H1 (cell line): ENCODE measurements at regions not wholly inside any gene's neighbourhood (a gene's known extent, or its start where the extent isn't known, plus 50 kb on each side); places are given as distances from the start of the nearest gene placed in this dataset.

Experiments used
- CTCF ChIA-PET: fragments of 300-600 bp; sonication (Branson Sonifier 250); formaldehyde crosslinking; loops from one replicate; lab custom pipeline; 2021; ENCODE audit not compliant: partially characterized antibody; lab: Charles Lee
- POLR2A ChIA-PET: fragments of 300-600 bp; sonication (Branson Sonifier 250); formaldehyde crosslinking; loops from one replicate; lab custom pipeline; 2021; ENCODE audit warnings: inconsistent platforms; ENCODE audit not compliant: partially characterized antibody; lab: Charles Lee
- DNase-seq, 2 experiments: peaks; one replicate each; pipeline versions ENCODE4 v3.0.0 to v3.0.0-alpha.2; 2010 to 2022; ENCODE audit warnings: low spot score in 2 of 2, low read depth in 1 of 2, mixed read lengths in 1 of 2
- FAIRE-seq: peaks from 2 replicates; lab custom pipeline; 2011; peaks lifted over from hg19 to GRCh38; lab: Jason Lieb, UNC
- H2AFZ ChIP-seq: 2 replicates; pipeline ENCODE4 v1.8.1; 2012; ENCODE audit warnings: low read length, inconsistent platforms
- H2AK5ac ChIP-seq: 2 replicates; pipeline ENCODE4 v1.6.1; 2013; ENCODE audit warnings: low read depth, low read length
- H2BK120ac ChIP-seq: replicated peaks from 2 replicates; pipeline ENCODE3; 2013; ENCODE audit warnings: low read depth, low read length, inconsistent platforms
- H2BK12ac ChIP-seq: 2 replicates; pipeline ENCODE4 v1.6.1; 2013; ENCODE audit warnings: low read depth, low read length
- H2BK15ac ChIP-seq: 2 replicates; pipeline ENCODE4 v1.6.1; 2013; ENCODE audit warnings: low read length
- H2BK20ac ChIP-seq: 2 replicates; pipeline ENCODE4 v1.6.1; 2013; ENCODE audit warnings: low read length
- H2BK5ac ChIP-seq: 2 replicates; pipeline ENCODE4 v1.6.1; 2013; ENCODE audit warnings: low read depth, low read length
- H3K14ac ChIP-seq: 2 replicates; pipeline ENCODE4 v1.6.1; 2013; ENCODE audit warnings: inconsistent platforms; ENCODE audit not compliant: insufficient read length
- H3K18ac ChIP-seq: 2 replicates; pipeline ENCODE4 v1.6.1; 2013; ENCODE audit warnings: low read length; ENCODE audit errors: extremely low read depth
- H3K23ac ChIP-seq: 2 replicates; pipeline ENCODE4 v1.6.1; 2013; ENCODE audit warnings: inconsistent platforms; ENCODE audit not compliant: insufficient read length
- H3K23me2 ChIP-seq: 2 replicates; pipeline ENCODE4 v1.6.1; 2013; ENCODE audit warnings: low read depth, low read length
- H3K27ac ChIP-seq: 2 replicates; pipeline ENCODE4 v1.6.1; 2011; ENCODE audit warnings: low read depth, low read length, inconsistent platforms
- H3K27me3 ChIP-seq, 4 experiments: replicated peaks in 1 of 4; 1 replicate in 1 of 4; 2 replicates in 3 of 4; pipeline versions ENCODE4 v1.6.1 to v1.8.1; 2011 to 2013; ENCODE audit warnings: low read length in 3 of 4, mild to moderate bottlenecking in 3 of 4, inconsistent platforms in 2 of 4, mixed read lengths in 2 of 4, moderate library complexity in 1 of 4; ENCODE audit not compliant: control insufficient read depth in 3 of 4, insufficient read depth in 3 of 4; ENCODE audit errors: extremely low read depth in 1 of 4
- H3K36me3 ChIP-seq, 4 experiments: 2 replicates each; pipeline versions ENCODE4 v1.6.1 to v1.8.1; 2011 to 2013; ENCODE audit warnings: mild to moderate bottlenecking in 4 of 4, low read length in 3 of 4, moderate library complexity in 2 of 4, control low read depth in 1 of 4, inconsistent platforms in 1 of 4; ENCODE audit not compliant: insufficient read depth in 4 of 4, control insufficient read depth in 2 of 4
- H3K4ac ChIP-seq: replicated peaks from 2 replicates; pipeline ENCODE3; 2013; ENCODE audit warnings: low read length, low read depth, mixed read lengths, inconsistent platforms; ENCODE audit not compliant: insufficient read length
- H3K4me1 ChIP-seq, 4 experiments: replicated peaks in 1 of 4; 1 replicate in 1 of 4; 2 replicates in 3 of 4; pipeline versions ENCODE4 v1.6.1 to v1.8.1; 2011 to 2013; ENCODE audit warnings: low read length in 3 of 4, inconsistent platforms in 2 of 4, mixed read lengths in 1 of 4; ENCODE audit not compliant: insufficient read depth in 4 of 4, control insufficient read depth in 3 of 4
- H3K4me2 ChIP-seq, 2 experiments: 2 replicates each; pipeline versions ENCODE4 v1.6.1 to v1.8.1; 2011 to 2013; ENCODE audit warnings: low read depth in 2 of 2, low read length in 2 of 2, control low read depth in 1 of 2, inconsistent platforms in 1 of 2, mild to moderate bottlenecking in 1 of 2; ENCODE audit not compliant: insufficient read depth in 1 of 2
- H3K4me3 ChIP-seq, 4 experiments: fragments of 200-600, 300-600 bp in 1 of 4; sonication (generic), shearing (Covaris generic), sonication (Bioruptor Twin) in 1 of 4; 2 replicates each; pipeline versions ENCODE4 v1.5.1 to v1.8.1; 2011 to 2016; ENCODE audit warnings: low read length in 4 of 4, low read depth in 3 of 4, control low read depth in 2 of 4, inconsistent platforms in 2 of 4, mild to moderate bottlenecking in 2 of 4, mixed read lengths in 1 of 4, moderate library complexity in 1 of 4; ENCODE audit not compliant: insufficient read depth in 2 of 4; ENCODE audit errors: extremely low read depth in 1 of 4
- H3K56ac ChIP-seq: replicated peaks from 2 replicates; pipeline ENCODE3; 2013; ENCODE audit warnings: low read depth, mild to moderate bottlenecking, mixed read lengths, low read length, inconsistent platforms; ENCODE audit not compliant: insufficient read length
- H3K79me1 ChIP-seq: 2 replicates; pipeline ENCODE4 v1.6.1; 2013; ENCODE audit warnings: low read depth, low read length, control low read depth
- H3K79me2 ChIP-seq, 2 experiments: 2 replicates each; pipeline versions ENCODE4 v1.6.1 to v1.8.1; 2012 to 2013; ENCODE audit warnings: low read length in 2 of 2, mild to moderate bottlenecking in 2 of 2, inconsistent platforms in 1 of 2; ENCODE audit not compliant: insufficient read depth in 2 of 2, control insufficient read depth in 1 of 2
- H3K9ac ChIP-seq, 4 experiments: replicated peaks in 1 of 4; 1 replicate in 1 of 4; 2 replicates in 3 of 4; pipeline versions ENCODE4 v1.6.1 to v1.8.1; 2011 to 2013; ENCODE audit warnings: low read depth in 3 of 4, low read length in 3 of 4, control low read depth in 2 of 4, mild to moderate bottlenecking in 2 of 4, moderate library complexity in 2 of 4, inconsistent platforms in 1 of 4; ENCODE audit errors: extremely low read depth in 1 of 4
- H3K9me3 ChIP-seq, 2 experiments: 2 replicates each; pipeline versions ENCODE4 v1.6.1 to v1.8.1; 2012 to 2013; ENCODE audit warnings: mild to moderate bottlenecking in 2 of 2, moderate library complexity in 2 of 2, control low read depth in 1 of 2, inconsistent platforms in 1 of 2, low read depth in 1 of 2, low read length in 1 of 2, mixed read lengths in 1 of 2; ENCODE audit not compliant: insufficient read depth in 2 of 2
- H4K20me1 ChIP-seq, 2 experiments: replicated peaks in 1 of 2; 2 replicates each; pipeline versions ENCODE3 to v1.8.1; 2011 to 2013; ENCODE audit warnings: inconsistent platforms in 2 of 2, low read length in 2 of 2, mild to moderate bottlenecking in 1 of 2; ENCODE audit not compliant: insufficient read depth in 2 of 2, control insufficient read depth in 1 of 2
- H4K5ac ChIP-seq: 2 replicates; pipeline ENCODE4 v1.6.1; 2013; ENCODE audit warnings: low read length, low read depth, mixed read lengths, inconsistent platforms; ENCODE audit not compliant: insufficient read length
- H4K8ac ChIP-seq: 2 replicates; pipeline ENCODE4 v1.8.0; 2013; ENCODE audit warnings: mild to moderate bottlenecking, moderate library complexity, low read length, inconsistent platforms; ENCODE audit not compliant: insufficient read depth; ENCODE audit errors: extremely low read depth
- H4K91ac ChIP-seq: replicated peaks from 2 replicates; pipeline ENCODE3; 2013; ENCODE audit warnings: low read length, mixed read lengths, inconsistent platforms; ENCODE audit not compliant: insufficient read length
- RAD21 ChIP-seq, 2 experiments: IDR thresholded peaks in 1 of 2; conservative IDR thresholded peaks in 1 of 2; 2 replicates each; pipeline ENCODE4 v1.6.1; 2011; ENCODE audit warnings: low read depth in 2 of 2, low read length in 2 of 2, improper control_type of control experiment in 1 of 2, inconsistent platforms in 1 of 2, mild to moderate bottlenecking in 1 of 2, moderate library complexity in 1 of 2
- USF2 ChIP-seq: IDR thresholded peaks from 2 replicates; pipeline ENCODE4 v1.6.1; 2011; ENCODE audit warnings: low read length, improper control_type of control experiment
- WGBS, 2 experiments: shearing (Covaris generic) in 1 of 2; methylation state at CpG; one replicate each; pipeline versions ENCODE4 v1.1.6 to v1.1.7; 2013 to 2015; ENCODE audit warnings: low lambda C conversion rate in 2 of 2, mixed read lengths in 2 of 2, inconsistent platforms in 1 of 2, low coverage in 1 of 2, missing lambda C conversion rate in 1 of 2; ENCODE audit not compliant: insufficient replicate concordance in 2 of 2, insufficient coverage in 1 of 2, insufficient read length in 1 of 2; ENCODE audit errors: extremely low coverage in 1 of 2, missing lambda C conversion rate in 1 of 2; 5-methylcytosine and 5-hydroxymethylcytosine counted together
- TF ChIP-seq, protein P1 (sequence below), 3 experiments: IDR thresholded peaks; 1 replicate in 2 of 3; 2 replicates in 1 of 3; pipeline versions ENCODE4 v1.5.1 to v1.6.1; 2011; ENCODE audit warnings: low read length in 3 of 3, mild to moderate bottlenecking in 3 of 3, inconsistent platforms in 2 of 3, low read depth in 1 of 3, moderate library complexity in 1 of 3; ENCODE audit not compliant: insufficient read depth in 1 of 3; ENCODE audit errors: control extremely low read depth in 1 of 3

DNA sequence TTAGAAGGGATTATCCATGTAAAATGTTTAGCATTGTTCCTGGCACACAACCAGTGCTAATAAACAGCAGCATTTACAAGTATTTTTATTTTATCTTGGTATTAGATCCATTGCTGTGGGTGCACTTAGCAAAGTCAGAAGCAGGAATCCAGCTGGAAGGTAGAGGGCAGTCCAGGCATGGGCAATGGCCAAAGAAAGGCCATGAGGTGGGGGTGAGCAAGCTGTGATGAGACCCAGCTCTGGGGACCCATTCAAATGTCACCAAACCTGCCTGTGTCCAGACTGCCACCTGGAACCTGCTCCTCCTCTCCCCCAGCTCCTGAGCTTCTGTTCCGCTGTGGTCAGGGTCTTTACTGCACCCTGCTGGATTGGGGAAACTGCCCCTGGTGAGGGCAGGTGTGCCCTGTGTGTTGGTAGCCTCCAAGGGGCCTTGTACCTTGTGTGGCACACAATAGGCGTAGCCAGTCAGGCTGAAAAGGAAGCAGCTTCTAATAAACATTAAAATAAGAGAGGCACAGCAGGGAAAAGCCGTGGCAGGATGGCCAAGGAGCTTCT is 118.0 kb upstream of the CRHR1 start:
- no peak overlapping the region for H2BK20ac ChIP-seq
- no peak overlapping the region for H2BK12ac ChIP-seq
- no peaks in the 10 kb centered on the region; a peak in 3 of 7 replicates for H3K27me3 ChIP-seq
- no peak overlapping the region for H3K4ac ChIP-seq
- POLR2A ChIA-PET: interaction anchor here (0.9 to 1.3 kb wide), 2 partner anchors 19 to 25 kb away, joined by 3 read pairs; no protein-coding TSS in a partner anchor
- TF ChIP-seq USF2 (no peak), RAD21 (IDR thresholded peaks at IDR 0.05 in 1 of 2, conservative IDR thresholded peaks at IDR 0.05 in 1 of 2; ENCODE audit: low read depth in 2 of 2, low read length in 2 of 2) (peak; percentile 78)
- TF ChIP-seq, protein P1, sequence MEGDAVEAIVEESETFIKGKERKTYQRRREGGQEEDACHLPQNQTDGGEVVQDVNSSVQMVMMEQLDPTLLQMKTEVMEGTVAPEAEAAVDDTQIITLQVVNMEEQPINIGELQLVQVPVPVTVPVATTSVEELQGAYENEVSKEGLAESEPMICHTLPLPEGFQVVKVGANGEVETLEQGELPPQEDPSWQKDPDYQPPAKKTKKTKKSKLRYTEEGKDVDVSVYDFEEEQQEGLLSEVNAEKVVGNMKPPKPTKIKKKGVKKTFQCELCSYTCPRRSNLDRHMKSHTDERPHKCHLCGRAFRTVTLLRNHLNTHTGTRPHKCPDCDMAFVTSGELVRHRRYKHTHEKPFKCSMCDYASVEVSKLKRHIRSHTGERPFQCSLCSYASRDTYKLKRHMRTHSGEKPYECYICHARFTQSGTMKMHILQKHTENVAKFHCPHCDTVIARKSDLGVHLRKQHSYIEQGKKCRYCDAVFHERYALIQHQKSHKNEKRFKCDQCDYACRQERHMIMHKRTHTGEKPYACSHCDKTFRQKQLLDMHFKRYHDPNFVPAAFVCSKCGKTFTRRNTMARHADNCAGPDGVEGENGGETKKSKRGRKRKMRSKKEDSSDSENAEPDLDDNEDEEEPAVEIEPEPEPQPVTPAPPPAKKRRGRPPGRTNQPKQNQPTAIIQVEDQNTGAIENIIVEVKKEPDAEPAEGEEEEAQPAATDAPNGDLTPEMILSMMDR (IDR thresholded peaks at IDR 0.05; ENCODE audit: control extremely low read depth in 1 of 3, insufficient read depth in 1 of 3, low read depth in 1 of 3, low read length in 3 of 3): peak; percentile 54 to 65 (median 54)
- no peak overlapping the region for H4K8ac ChIP-seq
- no peak overlapping the region for H3K18ac ChIP-seq
- no peak overlapping the region for H2AFZ ChIP-seq
- H3K4me3 ChIP-seq: no peak overlapping the region
- no peak for FAIRE-seq
- H3K79me2 ChIP-seq: no peaks in the 10 kb centered on the region
- no peaks in the 10 kb centered on the region for H3K4me1 ChIP-seq
- no peak overlapping the region for H3K4me2 ChIP-seq
- H3K79me1 ChIP-seq: no peaks in the 10 kb centered on the region
- no peaks in the 10 kb centered on the region for H4K20me1 ChIP-seq
- no peak overlapping the region for H2BK5ac ChIP-seq
- no peak overlapping the region for H3K56ac ChIP-seq
- 76% methylated on average over 3 of the region's 3 CpGs; no CpG with 5 or more reads in 1 of the 2 experiments for WGBS, 2 experiments
- no peak overlapping the region for H3K9ac ChIP-seq
- no peak overlapping the region for H2AK5ac ChIP-seq
- no peaks in the 10 kb centered on the region for H3K23me2 ChIP-seq
- no peaks in the 10 kb centered on the region for H3K36me3 ChIP-seq
- CTCF ChIA-PET: interaction anchor here (0.8 to 4.9 kb wide), 33 partner anchors 9 to 602 kb away, joined by 3 to 54 read pairs (median 5); no protein-coding TSS in a partner anchor
- H3K9me3 ChIP-seq: no peaks in the 10 kb centered on the region
- no peak overlapping the region for H4K91ac ChIP-seq
- no peak for DNase-seq
- H2BK15ac ChIP-seq: no peak overlapping the region
- H4K5ac ChIP-seq: no peak overlapping the region
- no peak overlapping the region for H3K27ac ChIP-seq
- no peak overlapping the region for H3K14ac ChIP-seq
- no peak overlapping the region for H3K23ac ChIP-seq
- H2BK120ac ChIP-seq: no peak overlapping the region
